Endodermal cell (in vitro differentiated cells): ENCODE measurements at regions not wholly inside any gene's neighbourhood (a gene's known extent, or its start where the extent isn't known, plus 50 kb on each side); places are given as distances from the start of the nearest gene placed in this dataset.

Experiments
- DNase-seq: peaks from one replicate; pipeline ENCODE4 v3.0.0-alpha.2; 2017
- H3K27ac ChIP-seq: 2 replicates; pipeline ENCODE4 v1.5.1; 2013; ENCODE audit warnings: mild to moderate bottlenecking, low read depth, low read length, moderate library complexity
- H3K27me3 ChIP-seq: 2 replicates; pipeline ENCODE4 v1.6.1; 2013; ENCODE audit warnings: mild to moderate bottlenecking, low read length, moderate library complexity; ENCODE audit not compliant: insufficient read depth, control insufficient read depth, poor library complexity, severe bottlenecking
- H3K36me3 ChIP-seq: 2 replicates; pipeline ENCODE4 v1.7.0; 2013; ENCODE audit warnings: mild to moderate bottlenecking, low read length, moderate library complexity; ENCODE audit not compliant: control insufficient read depth, insufficient read depth
- H3K4me1 ChIP-seq: one replicate; pipeline ENCODE4 v1.7.0; 2013; ENCODE audit warnings: low read length; ENCODE audit not compliant: control insufficient read depth, insufficient read depth
- H3K4me3 ChIP-seq: 2 replicates; pipeline ENCODE4 v1.5.1; 2013; ENCODE audit warnings: mild to moderate bottlenecking, low read length, moderate library complexity
- H3K9ac ChIP-seq: 2 replicates; pipeline ENCODE4 v1.6.1; 2013; ENCODE audit warnings: mild to moderate bottlenecking, low read length, moderate library complexity; ENCODE audit not compliant: poor library complexity, severe bottlenecking; ENCODE audit errors: extremely low read depth
- H3K9me3 ChIP-seq: 2 replicates; pipeline ENCODE4 v1.6.1; 2013; ENCODE audit warnings: mild to moderate bottlenecking, low read length, moderate library complexity; ENCODE audit not compliant: control insufficient read depth
- H3K27ac Mint-ChIP-seq: 2 replicates; pipeline ENCODE4 v1.8.0; 2020; ENCODE audit warnings: mixed read lengths
- H3K27me3 Mint-ChIP-seq: 2 replicates; pipeline ENCODE4 v1.8.0; 2021; ENCODE audit warnings: mild to moderate bottlenecking, mixed read lengths; ENCODE audit not compliant: insufficient read depth
- H3K36me3 Mint-ChIP-seq: 2 replicates; pipeline ENCODE4 v1.8.0; 2020; ENCODE audit warnings: low read depth, mixed read lengths
- H3K4me1 Mint-ChIP-seq: 2 replicates; pipeline ENCODE4 v1.8.0; 2020; ENCODE audit warnings: mixed read lengths
- H3K4me3 Mint-ChIP-seq: 2 replicates; pipeline ENCODE4 v1.8.0; 2020; ENCODE audit warnings: mild to moderate bottlenecking, moderate library complexity, mixed read lengths
- H3K9me3 Mint-ChIP-seq: 2 replicates; pipeline ENCODE4 v1.8.0; 2020; ENCODE audit warnings: mild to moderate bottlenecking, mixed read lengths
- whole genome bisulfite sequencing, 2 experiments: methylation state at CpG; one replicate each; pipeline versions ENCODE4 v1.1.5 to v1.1.7; 2013; ENCODE audit warnings: missing lambda C conversion rate in 2 of 2, mixed read lengths in 1 of 2; ENCODE audit not compliant: insufficient coverage in 1 of 2, insufficient read length in 1 of 2; 5-methylcytosine and 5-hydroxymethylcytosine counted together
- TF ChIP-seq, protein P1 (sequence below): fragments of 200-600 bp; sonication (generic); conservative IDR thresholded peaks from 2 replicates; pipeline ENCODE4 v1.5.0; 2021; ENCODE audit warnings: antibody characterized with exemption, mild to moderate bottlenecking

GRCh38 chr7:94266238-94266644 lies 128.5 kb upstream of the COL1A2 start:
- H3K27me3 Mint-ChIP-seq: no peaks in the 10 kb centered on the region
- H3K36me3 Mint-ChIP-seq: no peaks in the 10 kb centered on the region
- TF ChIP-seq, protein P1, sequence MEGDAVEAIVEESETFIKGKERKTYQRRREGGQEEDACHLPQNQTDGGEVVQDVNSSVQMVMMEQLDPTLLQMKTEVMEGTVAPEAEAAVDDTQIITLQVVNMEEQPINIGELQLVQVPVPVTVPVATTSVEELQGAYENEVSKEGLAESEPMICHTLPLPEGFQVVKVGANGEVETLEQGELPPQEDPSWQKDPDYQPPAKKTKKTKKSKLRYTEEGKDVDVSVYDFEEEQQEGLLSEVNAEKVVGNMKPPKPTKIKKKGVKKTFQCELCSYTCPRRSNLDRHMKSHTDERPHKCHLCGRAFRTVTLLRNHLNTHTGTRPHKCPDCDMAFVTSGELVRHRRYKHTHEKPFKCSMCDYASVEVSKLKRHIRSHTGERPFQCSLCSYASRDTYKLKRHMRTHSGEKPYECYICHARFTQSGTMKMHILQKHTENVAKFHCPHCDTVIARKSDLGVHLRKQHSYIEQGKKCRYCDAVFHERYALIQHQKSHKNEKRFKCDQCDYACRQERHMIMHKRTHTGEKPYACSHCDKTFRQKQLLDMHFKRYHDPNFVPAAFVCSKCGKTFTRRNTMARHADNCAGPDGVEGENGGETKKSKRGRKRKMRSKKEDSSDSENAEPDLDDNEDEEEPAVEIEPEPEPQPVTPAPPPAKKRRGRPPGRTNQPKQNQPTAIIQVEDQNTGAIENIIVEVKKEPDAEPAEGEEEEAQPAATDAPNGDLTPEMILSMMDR: no peak

GRCh38 chr7:94270772-94271171 lies 123.9 kb upstream of the COL1A2 start:
- no peaks in the 10 kb centered on the region for H3K36me3 ChIP-seq
- H3K27me3 Mint-ChIP-seq: peaks cover 3% of the 10 kb centered on the region

More at GRCh38 chr7:94266238-94266644, 128.5 kb upstream of the COL1A2 start:
- H3K9me3 ChIP-seq: no peaks in the 10 kb centered on the region
- no peak overlapping the region for H3K9ac ChIP-seq
- peaks cover 5% of the 10 kb centered on the region for H3K4me1 Mint-ChIP-seq
- no peaks in the 10 kb centered on the region for H3K9me3 Mint-ChIP-seq
- H3K27ac Mint-ChIP-seq: no peak overlapping the region
- DNase-seq: no peak
- no peaks in the 10 kb centered on the region for H3K4me1 ChIP-seq
- no peak overlapping the region for H3K4me3 ChIP-seq
- H3K36me3 ChIP-seq: no peaks in the 10 kb centered on the region
- no peak overlapping the region for H3K27ac ChIP-seq
- H3K4me3 Mint-ChIP-seq: no peak overlapping the region
- H3K27me3 ChIP-seq: no peaks in the 10 kb centered on the region
- WGBS, 2 experiments: 71 to 79% methylated on average over 3 of the region's 3 CpGs

DNA sequence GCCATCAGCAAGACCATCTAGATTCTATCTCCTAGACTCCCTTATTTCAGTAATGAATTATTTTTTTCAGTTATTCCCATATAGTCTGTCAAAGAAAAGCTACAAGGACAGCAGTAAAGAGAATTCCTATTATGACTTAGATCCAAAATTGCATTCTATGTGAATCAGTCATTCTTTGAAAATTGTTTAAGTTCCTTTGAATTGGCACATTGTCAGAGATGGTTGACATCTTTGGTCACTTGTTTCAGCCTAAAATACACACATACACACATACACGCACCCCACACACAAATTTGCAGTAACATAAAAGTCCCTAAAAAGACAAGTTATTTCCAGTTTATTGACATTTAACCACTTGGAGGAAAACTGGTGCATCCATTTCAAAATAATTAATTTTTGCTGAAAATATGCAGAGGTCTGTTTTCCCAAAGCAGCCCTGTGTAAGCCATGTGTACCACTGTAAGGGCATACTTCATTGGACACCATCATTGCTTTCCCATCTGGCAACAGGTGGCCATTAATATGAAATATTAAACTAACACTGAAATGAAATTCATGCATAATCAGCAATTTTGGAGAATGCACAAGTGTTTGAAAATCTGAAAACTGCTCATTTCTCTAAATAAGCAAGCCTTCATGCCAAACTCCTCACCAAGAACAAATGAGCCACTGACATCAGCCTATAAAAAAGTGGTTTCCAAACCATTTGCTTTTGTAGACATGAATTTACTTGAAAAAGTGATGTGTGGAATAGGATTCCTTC lies 121.7 kb upstream of the COL1A2 start:
- H3K4me3 ChIP-seq: no peak overlapping the region
- no peaks in the 10 kb centered on the region for H3K4me1 ChIP-seq
- 75 to 94% methylated on average over 1 of the region's 1 CpG for WGBS, 2 experiments
- H3K4me3 Mint-ChIP-seq: no peak overlapping the region
- TF ChIP-seq, protein P1: no peak
- no peak overlapping the region for H3K27ac ChIP-seq
- DNase-seq: no peak
- no peaks in the 10 kb centered on the region for H3K9me3 ChIP-seq
- no peaks in the 10 kb centered on the region for H3K4me1 Mint-ChIP-seq
- no peaks in the 10 kb centered on the region for H3K36me3 Mint-ChIP-seq
- no peaks in the 10 kb centered on the region for H3K36me3 ChIP-seq
- H3K27me3 ChIP-seq: no peaks in the 10 kb centered on the region
- no peak overlapping the region for H3K27ac Mint-ChIP-seq
- H3K9me3 Mint-ChIP-seq: no peaks in the 10 kb centered on the region
- no peak overlapping the region for H3K9ac ChIP-seq
- peaks cover 6% of the 10 kb centered on the region for H3K27me3 Mint-ChIP-seq

More at GRCh38 chr7:94270772-94271171, 123.9 kb upstream of the COL1A2 start:
- Mint-ChIP-seq H3K4me1 (no peaks in the 10 kb centered on the region), H3K27ac (no peak overlapping the region), H3K9me3 (no peaks in the 10 kb centered on the region), H3K4me3 (no peak overlapping the region), H3K36me3 (no peaks in the 10 kb centered on the region)
- Histone ChIP-seq H3K4me1 (no peaks in the 10 kb centered on the region), H3K4me3 (no peak overlapping the region), H3K9ac (no peak overlapping the region), H3K27me3 (no peaks in the 10 kb centered on the region), H3K27ac (no peak overlapping the region), H3K9me3 (no peaks in the 10 kb centered on the region)
- TF ChIP-seq, protein P1: no peak
- WGBS, 2 experiments: 79 to 100% methylated on average over 1 of the region's 1 CpG
- no peak for DNase-seq
